ENCODE measurements at regions not wholly inside any gene's neighbourhood (a gene's known extent, or its start where the extent isn't known, plus 50 kb on each side); places are given as distances from the start of the nearest gene placed in this dataset.
"Not testable (repeated sequence)": the region's sequence is repeated elsewhere in the genome, so short reads cannot be mapped to it uniquely, and the experiment has no call there.

- no peak overlapping the region for H3K27ac ChIP-seq
- TF ChIP-seq ZFX (IDR thresholded peaks at IDR 0.05; ENCODE audit: borderline replicate concordance) (no peak), CTCF (IDR thresholded peaks at IDR 0.05) (no peak)
Observed at GRCh38 chr13:65585346-65585745, 1644.8 kb downstream of the PCDH9 start.

DNA sequence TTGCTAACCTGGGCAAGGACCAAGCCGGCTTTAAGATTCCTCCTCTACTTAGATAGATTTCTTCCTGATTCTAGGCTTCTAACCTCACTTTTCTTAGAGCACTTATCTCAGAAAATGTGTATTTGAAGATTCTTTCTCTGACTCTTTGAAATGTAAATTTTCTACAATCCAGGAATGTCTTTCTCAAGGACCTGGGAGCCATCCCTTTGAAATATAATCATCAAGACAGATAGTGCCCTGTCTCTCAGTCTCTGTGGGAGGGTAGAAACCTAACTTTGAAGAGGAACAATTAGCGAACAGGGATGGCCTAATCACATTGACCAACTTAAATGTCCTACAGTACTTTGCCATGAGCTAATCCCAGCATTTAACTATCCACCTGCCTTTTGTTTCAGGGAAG, 1646.0 kb downstream of the PCDH9 start:
- TF ChIP-seq CTCF (IDR thresholded peaks at IDR 0.05) (no peak), ZFX (IDR thresholded peaks at IDR 0.05; ENCODE audit: borderline replicate concordance) (no peak)

GRCh38 chr13:65582160-65582559, 1648.0 kb downstream of the PCDH9 start:
- TF ChIP-seq ZFX (IDR thresholded peaks at IDR 0.05; ENCODE audit: borderline replicate concordance) (no peak), CTCF (IDR thresholded peaks at IDR 0.05) (no peak)
- no peak overlapping the region for H3K27ac ChIP-seq

More for the DNA sequence above, 1646.0 kb downstream of the PCDH9 start:
- H3K27ac ChIP-seq = no peak overlapping the region

GRCh38 chr13:65564561-65564960, 1665.6 kb downstream of the PCDH9 start:
- not testable (repeated sequence) for H3K27ac ChIP-seq

GRCh38 chr13:65562305-65562704, 1667.8 kb downstream of the PCDH9 start:
- H3K27ac ChIP-seq = no peak overlapping the region

GRCh38 chr13:65560936-65561335, 1669.2 kb downstream of the PCDH9 start:
- H3K27ac ChIP-seq = no peak overlapping the region
- no peak for TF ChIP-seq ZFX (IDR thresholded peaks at IDR 0.05; ENCODE audit: borderline replicate concordance)

More at GRCh38 chr13:65562305-65562704, 1667.8 kb downstream of the PCDH9 start:
- TF ChIP-seq ZFX (IDR thresholded peaks at IDR 0.05; ENCODE audit: borderline replicate concordance) (no peak), CTCF (IDR thresholded peaks at IDR 0.05) (no peak)

- TF ChIP-seq ZFX (IDR thresholded peaks at IDR 0.05; ENCODE audit: borderline replicate concordance) (no peak), CTCF (IDR thresholded peaks at IDR 0.05) (no peak)
- no peak overlapping the region for H3K27ac ChIP-seq
Observed at GRCh38 chr13:65555962-65556361, 1674.2 kb downstream of the PCDH9 start.

- no peak for TF ChIP-seq CTCF (IDR thresholded peaks at IDR 0.05)
- no peak for TF ChIP-seq ZFX (IDR thresholded peaks at IDR 0.05; ENCODE audit: borderline replicate concordance)
- H3K27ac ChIP-seq = no peak overlapping the region
Observed at GRCh38 chr13:65553096-65553727, 1676.9 kb downstream of the PCDH9 start.

Data from 22Rv1 (cell line).